ENCODE measurements at regions not wholly inside any gene's neighbourhood (a gene's known extent, or its start where the extent isn't known, plus 50 kb on each side); places are given as distances from the start of the nearest gene placed in this dataset.

DNA sequence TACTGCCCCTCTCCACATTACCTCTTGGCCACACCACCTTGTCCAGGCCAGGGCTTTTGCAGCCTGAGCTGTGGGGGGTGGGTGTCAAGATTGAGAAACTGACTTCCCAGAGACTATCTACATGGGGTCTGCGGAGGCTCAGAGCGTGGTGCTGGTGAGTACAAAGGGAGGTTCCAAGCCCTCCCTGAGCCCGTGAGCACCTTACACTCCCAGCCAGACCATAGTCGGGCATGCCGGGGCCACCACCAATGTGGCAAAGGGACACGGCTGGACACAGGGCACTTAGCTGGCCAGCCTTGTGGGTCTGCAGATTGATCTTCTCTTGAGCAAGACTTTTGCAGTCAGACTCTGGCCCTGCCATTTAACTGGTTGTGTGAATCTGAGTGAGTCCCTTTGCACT is 74.1 kb upstream of the GATA2 start:
- TF ChIP-seq, protein P1, sequence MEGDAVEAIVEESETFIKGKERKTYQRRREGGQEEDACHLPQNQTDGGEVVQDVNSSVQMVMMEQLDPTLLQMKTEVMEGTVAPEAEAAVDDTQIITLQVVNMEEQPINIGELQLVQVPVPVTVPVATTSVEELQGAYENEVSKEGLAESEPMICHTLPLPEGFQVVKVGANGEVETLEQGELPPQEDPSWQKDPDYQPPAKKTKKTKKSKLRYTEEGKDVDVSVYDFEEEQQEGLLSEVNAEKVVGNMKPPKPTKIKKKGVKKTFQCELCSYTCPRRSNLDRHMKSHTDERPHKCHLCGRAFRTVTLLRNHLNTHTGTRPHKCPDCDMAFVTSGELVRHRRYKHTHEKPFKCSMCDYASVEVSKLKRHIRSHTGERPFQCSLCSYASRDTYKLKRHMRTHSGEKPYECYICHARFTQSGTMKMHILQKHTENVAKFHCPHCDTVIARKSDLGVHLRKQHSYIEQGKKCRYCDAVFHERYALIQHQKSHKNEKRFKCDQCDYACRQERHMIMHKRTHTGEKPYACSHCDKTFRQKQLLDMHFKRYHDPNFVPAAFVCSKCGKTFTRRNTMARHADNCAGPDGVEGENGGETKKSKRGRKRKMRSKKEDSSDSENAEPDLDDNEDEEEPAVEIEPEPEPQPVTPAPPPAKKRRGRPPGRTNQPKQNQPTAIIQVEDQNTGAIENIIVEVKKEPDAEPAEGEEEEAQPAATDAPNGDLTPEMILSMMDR (IDR thresholded peaks at IDR 0.05; ENCODE audit: poor library complexity, severe bottlenecking): no peak
- no peak for TF ChIP-seq RAD21 (conservative IDR thresholded peaks at IDR 0.05)
- TF ChIP-seq MXI1 (conservative IDR thresholded peaks at IDR 0.05; ENCODE audit: poor library complexity, severe bottlenecking): no peak
